ENCODE measurements at regions not wholly inside any gene's neighbourhood (a gene's known extent, or its start where the extent isn't known, plus 50 kb on each side); places are given as distances from the start of the nearest gene placed in this dataset.
"Not testable (repeated sequence)": the region's sequence is repeated elsewhere in the genome, so short reads cannot be mapped to it uniquely, and the experiment has no call there.

GRCh38 chr4:188432328-188432727 is 293.1 kb downstream of the TRIML1 start:
- TF ChIP-seq, protein P1, sequence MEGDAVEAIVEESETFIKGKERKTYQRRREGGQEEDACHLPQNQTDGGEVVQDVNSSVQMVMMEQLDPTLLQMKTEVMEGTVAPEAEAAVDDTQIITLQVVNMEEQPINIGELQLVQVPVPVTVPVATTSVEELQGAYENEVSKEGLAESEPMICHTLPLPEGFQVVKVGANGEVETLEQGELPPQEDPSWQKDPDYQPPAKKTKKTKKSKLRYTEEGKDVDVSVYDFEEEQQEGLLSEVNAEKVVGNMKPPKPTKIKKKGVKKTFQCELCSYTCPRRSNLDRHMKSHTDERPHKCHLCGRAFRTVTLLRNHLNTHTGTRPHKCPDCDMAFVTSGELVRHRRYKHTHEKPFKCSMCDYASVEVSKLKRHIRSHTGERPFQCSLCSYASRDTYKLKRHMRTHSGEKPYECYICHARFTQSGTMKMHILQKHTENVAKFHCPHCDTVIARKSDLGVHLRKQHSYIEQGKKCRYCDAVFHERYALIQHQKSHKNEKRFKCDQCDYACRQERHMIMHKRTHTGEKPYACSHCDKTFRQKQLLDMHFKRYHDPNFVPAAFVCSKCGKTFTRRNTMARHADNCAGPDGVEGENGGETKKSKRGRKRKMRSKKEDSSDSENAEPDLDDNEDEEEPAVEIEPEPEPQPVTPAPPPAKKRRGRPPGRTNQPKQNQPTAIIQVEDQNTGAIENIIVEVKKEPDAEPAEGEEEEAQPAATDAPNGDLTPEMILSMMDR (IDR thresholded peaks at IDR 0.05; ENCODE audit: extremely low read depth, missing control alignments), result no peak
- no peak for DNase-seq (ENCODE audit: low spot score)

DNA sequence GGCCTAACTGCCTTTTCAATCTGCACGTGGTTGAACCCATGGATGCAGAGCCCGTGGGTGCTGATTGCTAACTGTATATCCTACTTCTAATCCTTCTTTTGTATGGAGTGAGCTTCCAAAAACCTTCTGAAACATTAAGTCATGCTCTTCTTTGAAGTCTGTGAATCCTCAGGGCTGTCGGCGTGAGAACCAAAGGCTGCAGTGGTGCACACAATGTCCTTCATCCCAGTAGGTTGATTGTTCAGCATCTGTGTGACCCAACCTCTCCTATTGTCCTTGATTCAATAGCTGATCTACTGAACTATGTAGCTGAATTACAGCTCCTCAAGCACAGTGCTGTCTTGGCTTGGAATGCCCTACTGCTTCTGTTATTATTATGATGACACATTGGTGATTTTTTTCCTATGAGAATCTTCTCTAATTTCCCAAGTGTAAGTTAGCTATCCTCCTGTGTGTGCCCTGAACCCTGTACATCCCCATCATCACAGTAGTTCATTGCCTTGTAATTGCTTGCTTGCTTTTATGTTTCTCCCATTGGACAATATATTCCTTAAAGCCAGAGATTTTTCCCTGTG is 294.6 kb downstream of the TRIML1 start:
- DNase-seq (ENCODE audit: low spot score), result no peak
- TF ChIP-seq, protein P1 (IDR thresholded peaks at IDR 0.05; ENCODE audit: extremely low read depth, missing control alignments), result no peak

DNA sequence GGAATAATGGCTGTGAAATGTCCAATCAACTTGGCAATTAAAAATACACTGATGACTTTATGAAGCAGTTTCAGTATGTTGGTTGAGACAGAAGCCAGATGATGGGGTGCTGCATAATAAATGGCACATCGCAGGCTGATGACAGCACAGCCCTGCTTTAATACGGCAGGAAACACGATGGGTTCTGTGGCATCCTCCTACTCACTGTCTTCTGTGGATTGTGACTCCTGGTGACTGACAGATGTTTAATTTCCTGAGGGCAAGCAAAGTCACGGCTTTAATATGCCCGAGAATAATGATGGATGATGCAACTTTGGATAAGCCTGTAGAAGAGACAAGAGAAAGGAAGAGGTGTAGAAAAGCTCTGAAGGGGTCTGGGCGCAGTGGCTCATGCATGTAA is 295.4 kb downstream of the TRIML1 start:
- DNase-seq (ENCODE audit: low spot score), result no peak
- TF ChIP-seq, protein P1 (IDR thresholded peaks at IDR 0.05; ENCODE audit: extremely low read depth, missing control alignments), result no peak

DNA sequence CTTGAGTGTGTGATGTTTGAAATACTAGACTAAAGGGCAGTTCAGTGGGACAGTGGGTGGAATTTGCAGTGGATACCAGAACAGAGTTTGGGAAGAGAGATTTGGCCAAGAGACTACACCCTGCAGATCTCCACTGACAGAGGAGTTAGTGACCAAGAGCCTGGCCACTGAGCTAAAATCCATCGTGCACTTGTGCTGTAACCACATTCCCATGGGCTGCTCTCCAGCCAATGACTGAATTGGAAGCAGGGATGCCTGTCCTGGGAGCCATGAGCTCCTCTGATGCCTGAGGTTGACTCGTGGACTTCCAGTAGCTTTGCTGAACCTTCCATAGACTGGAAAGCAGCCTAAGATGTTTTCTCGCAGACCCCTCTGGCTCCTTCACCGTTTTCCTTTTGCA is 296.1 kb downstream of the TRIML1 start:
- TF ChIP-seq, protein P1 (IDR thresholded peaks at IDR 0.05; ENCODE audit: extremely low read depth, missing control alignments), result no peak
- DNase-seq (ENCODE audit: low spot score), result no peak

DNA sequence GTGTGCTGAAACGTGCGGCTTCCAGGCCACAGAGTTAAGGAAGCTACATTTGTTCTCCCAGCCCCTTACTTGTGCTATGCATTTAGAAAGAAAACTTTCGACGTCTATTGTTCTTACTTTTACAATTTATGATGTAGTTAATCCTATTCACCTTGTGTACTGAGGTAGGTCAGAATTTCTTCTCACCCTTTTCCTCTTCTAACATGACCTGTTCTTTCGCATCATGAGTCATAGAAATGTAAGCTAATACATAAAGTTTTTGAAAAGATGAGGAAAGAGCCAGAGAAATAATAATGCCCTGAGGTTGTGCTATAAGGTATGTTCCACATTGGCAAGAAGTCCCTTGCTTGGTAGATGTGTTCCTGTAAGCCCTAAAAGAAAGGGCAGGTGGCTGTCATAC is 298.3 kb downstream of the TRIML1 start:
- no peak for DNase-seq (ENCODE audit: low spot score)
- TF ChIP-seq, protein P1 (IDR thresholded peaks at IDR 0.05; ENCODE audit: extremely low read depth, missing control alignments), result no peak

GRCh38 chr4:188438391-188438824 is 299.2 kb downstream of the TRIML1 start:
- DNase-seq (ENCODE audit: low spot score), result not testable (repeated sequence)

DNA sequence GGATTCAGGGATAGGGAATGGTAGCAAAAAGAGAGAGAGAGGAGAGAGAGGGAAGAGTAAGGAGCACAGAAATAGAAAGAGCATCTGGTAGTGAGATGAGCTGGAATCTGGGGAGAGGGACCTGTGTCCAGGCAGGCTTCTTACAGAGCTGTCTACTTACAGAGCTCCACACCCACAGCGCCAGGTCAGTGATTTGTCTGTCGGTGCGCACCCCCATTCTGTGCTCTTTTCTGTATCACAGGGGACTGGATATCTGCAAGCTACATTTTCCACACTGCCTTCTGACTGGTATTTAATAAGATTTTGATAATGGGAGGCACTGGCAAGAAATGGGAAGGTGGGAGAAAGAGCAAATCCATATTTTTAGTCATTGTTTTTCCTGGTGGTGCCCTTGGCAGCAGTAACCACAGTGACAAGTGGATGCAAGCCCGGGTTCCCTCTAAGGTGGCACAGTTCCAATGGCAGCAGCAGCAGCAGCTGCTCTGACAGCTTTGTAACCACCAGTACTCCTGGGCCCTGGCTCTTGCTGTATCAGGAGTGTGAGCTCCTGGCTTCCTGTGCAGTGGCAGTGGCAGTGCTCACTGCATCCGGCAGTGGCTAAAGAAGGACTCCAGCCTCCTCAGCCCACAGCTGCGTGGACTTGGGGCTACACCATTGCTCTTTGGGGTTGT is 300.5 kb downstream of the TRIML1 start:
- TF ChIP-seq, protein P1 (IDR thresholded peaks at IDR 0.05; ENCODE audit: extremely low read depth, missing control alignments), result no peak
- DNase-seq (ENCODE audit: low spot score), result no peak

GRCh38 chr4:188444500-188444899 is 305.3 kb downstream of the TRIML1 start:
- DNase-seq (ENCODE audit: low spot score), result no peak
- TF ChIP-seq, protein P1 (IDR thresholded peaks at IDR 0.05; ENCODE audit: extremely low read depth, missing control alignments), result no peak

GRCh38 chr4:188448996-188449395 is 309.8 kb downstream of the TRIML1 start:
- DNase-seq (ENCODE audit: low spot score), result not testable (repeated sequence)
